Stimulated activated CD8-positive, alpha-beta memory T cell treated with anti-CD3 and anti-CD28 coated beads, Interleukin-7, amount 100 ng/mL, for 24 hours (primary cell): ENCODE measurements at regions not wholly inside any gene's neighbourhood (a gene's known extent, or its start where the extent isn't known, plus 50 kb on each side); places are given as distances from the start of the nearest gene placed in this dataset.

Experiments used
- DNase-seq: peaks from one replicate; pipeline ENCODE4 v3.0.0-alpha.2; 2020; ENCODE audit warnings: low read depth

GRCh38 chr10:36629476-36629875 lies 495.9 kb upstream of the ANKRD30A start:
- DNase-seq: no peak

GRCh38 chr10:36624551-36625100 lies 500.8 kb upstream of the ANKRD30A start:
- DNase-seq: no peak

- DNase-seq: no peak
Measured at GRCh38 chr10:36621346-36621745, 504.1 kb upstream of the ANKRD30A start.

GRCh38 chr10:36612436-36612835 lies 513.0 kb upstream of the ANKRD30A start:
- no peak for DNase-seq

GRCh38 chr10:36608866-36609265 lies 516.5 kb upstream of the ANKRD30A start:
- DNase-seq: no peak

- no peak for DNase-seq
Measured at GRCh38 chr10:36608251-36608650, 517.1 kb upstream of the ANKRD30A start.

GRCh38 chr10:36606234-36606839 lies 519.1 kb upstream of the ANKRD30A start:
- no peak for DNase-seq

- DNase-seq: no peak
Measured at GRCh38 chr10:36604316-36604715, 521.1 kb upstream of the ANKRD30A start.

GRCh38 chr10:36603688-36604087 lies 521.7 kb upstream of the ANKRD30A start:
- no peak for DNase-seq

- no peak for DNase-seq
Measured at GRCh38 chr10:36602374-36602773, 523.0 kb upstream of the ANKRD30A start.

- no peak for DNase-seq
Measured at GRCh38 chr10:36597756-36598320, 527.6 kb upstream of the ANKRD30A start.

- no peak for DNase-seq
Measured at GRCh38 chr10:36592964-36593363, 532.4 kb upstream of the ANKRD30A start.

- no peak for DNase-seq
Measured at GRCh38 chr10:36591436-36591835, 534.0 kb upstream of the ANKRD30A start.

GRCh38 chr10:36583690-36584089 lies 541.7 kb upstream of the ANKRD30A start:
- no peak for DNase-seq

- DNase-seq: no peak
Measured at GRCh38 chr10:36581237-36581636, 544.2 kb upstream of the ANKRD30A start.

GRCh38 chr10:36578306-36578705 lies 547.1 kb upstream of the ANKRD30A start:
- no peak for DNase-seq

- no peak for DNase-seq
Measured at GRCh38 chr10:36577126-36577525, 548.3 kb upstream of the ANKRD30A start.

- DNase-seq: no peak
Measured at GRCh38 chr10:36574207-36574606, 551.2 kb upstream of the ANKRD30A start.

- no peak for DNase-seq
Measured at GRCh38 chr10:36573246-36573645, 552.2 kb upstream of the ANKRD30A start.

GRCh38 chr10:36564433-36564832 lies 561.0 kb upstream of the ANKRD30A start:
- DNase-seq: no peak

GRCh38 chr10:36559412-36560400 lies 565.7 kb upstream of the ANKRD30A start:
- DNase-seq: no peak

GRCh38 chr10:36556468-36556867 lies 568.9 kb upstream of the ANKRD30A start:
- no peak for DNase-seq

- no peak for DNase-seq
Measured at GRCh38 chr10:36555036-36555435, 570.4 kb upstream of the ANKRD30A start.
